GM21381 (cell line): ENCODE measurements at regions not wholly inside any gene's neighbourhood (a gene's known extent, or its start where the extent isn't known, plus 50 kb on each side); places are given as distances from the start of the nearest gene placed in this dataset.
"Not testable (repeated sequence)": the region's sequence is repeated elsewhere in the genome, so short reads cannot be mapped to it uniquely, and the experiment has no call there.

Experiments used
- ATAC-seq: cut with Tn5 transposase; IDR thresholded peaks from one replicate; pipeline ENCODE4 v1.9.1; 2021; ENCODE audit warnings: mild to moderate bottlenecking, moderate library complexity; ENCODE audit not compliant: unreplicated experiment

GRCh38 chr18:76721207-76721996 lies 101.0 kb upstream of the ZNF236 start:
- ATAC-seq: no peak

- ATAC-seq: no peak
Observed at GRCh38 chr18:76720683-76721082, 101.7 kb upstream of the ZNF236 start.

DNA sequence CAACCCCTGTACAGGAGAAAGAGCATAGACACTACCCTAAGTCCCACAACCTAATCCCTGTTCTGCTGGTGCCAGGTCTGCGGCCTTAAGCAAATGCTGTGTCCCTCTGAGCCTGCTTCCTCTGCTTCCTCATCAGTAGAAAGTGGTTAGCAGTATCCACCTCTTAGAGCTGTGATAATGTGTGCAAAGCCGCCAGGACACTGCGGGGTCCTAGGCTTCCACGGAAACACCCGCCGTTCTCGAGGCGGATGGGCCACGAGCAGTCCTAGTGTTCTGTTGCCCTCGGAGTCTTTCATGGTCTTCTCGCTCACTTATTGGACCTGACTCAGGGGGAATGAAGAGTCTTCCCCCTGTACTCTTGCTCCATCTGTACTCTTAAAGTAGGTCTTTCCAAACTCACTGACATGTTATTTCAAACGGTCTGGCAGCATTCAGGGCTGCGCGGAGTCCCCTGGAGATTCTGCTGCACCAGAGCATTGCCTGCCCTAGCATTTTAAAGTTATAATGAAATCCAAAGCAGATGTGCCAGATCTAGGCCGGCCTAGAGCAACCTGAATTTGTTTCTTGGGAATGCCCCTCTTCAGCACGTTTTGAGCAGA lies 107.2 kb upstream of the ZNF236 start:
- ATAC-seq: no peak

- ATAC-seq: no peak
Observed at GRCh38 chr18:76713432-76713831, 108.9 kb upstream of the ZNF236 start.

GRCh38 chr18:76712511-76713140 lies 109.7 kb upstream of the ZNF236 start:
- no peak for ATAC-seq

DNA sequence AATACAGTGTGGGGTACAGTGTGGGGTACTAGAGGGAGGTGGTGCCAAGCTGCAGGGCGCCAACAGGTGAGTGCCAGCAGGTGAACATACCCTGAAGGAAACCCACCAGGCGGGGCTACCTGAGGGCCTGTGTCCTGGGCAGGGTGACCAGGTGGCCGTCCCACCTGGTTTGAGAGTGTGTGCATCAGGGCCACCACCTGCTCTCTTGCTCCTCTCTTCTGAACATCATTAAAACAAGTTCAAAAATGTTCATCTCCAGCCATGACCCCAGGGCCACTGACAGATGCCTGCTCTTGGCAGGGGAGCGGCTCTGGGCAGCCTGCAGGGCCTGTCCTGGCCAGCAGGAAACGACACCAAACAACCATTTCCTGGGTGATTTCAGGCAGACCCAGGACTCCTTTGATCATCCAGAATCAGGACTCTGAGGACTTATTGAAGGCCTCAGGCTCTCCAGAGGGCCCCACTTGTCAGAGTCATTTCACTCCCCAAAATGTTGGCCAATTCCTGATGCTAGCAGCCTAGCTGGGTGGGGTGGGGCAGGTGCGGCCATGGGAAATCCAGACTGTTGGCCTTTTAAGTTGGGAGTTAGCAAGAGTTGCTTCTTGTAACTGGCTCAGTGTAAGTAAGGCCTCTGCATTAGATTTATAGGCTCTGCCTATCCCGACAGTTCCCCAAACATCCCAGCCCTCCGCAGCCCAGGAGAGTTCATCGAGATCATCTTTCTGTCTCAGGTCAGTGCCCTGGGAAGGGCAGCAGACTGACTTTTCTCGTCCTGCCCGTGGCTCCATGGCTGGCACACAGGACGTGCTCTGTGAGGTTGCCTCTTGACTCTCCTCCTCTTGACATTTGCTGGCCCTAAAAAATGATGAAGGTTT lies 111.5 kb upstream of the ZNF236 start:
- ATAC-seq: no peak

- peak; percentile 70 for ATAC-seq
Observed at GRCh38 chr18:76709659-76710645, 112.4 kb upstream of the ZNF236 start.

- ATAC-seq: no peak
Observed at GRCh38 chr18:76708722-76709353, 113.5 kb upstream of the ZNF236 start.

DNA sequence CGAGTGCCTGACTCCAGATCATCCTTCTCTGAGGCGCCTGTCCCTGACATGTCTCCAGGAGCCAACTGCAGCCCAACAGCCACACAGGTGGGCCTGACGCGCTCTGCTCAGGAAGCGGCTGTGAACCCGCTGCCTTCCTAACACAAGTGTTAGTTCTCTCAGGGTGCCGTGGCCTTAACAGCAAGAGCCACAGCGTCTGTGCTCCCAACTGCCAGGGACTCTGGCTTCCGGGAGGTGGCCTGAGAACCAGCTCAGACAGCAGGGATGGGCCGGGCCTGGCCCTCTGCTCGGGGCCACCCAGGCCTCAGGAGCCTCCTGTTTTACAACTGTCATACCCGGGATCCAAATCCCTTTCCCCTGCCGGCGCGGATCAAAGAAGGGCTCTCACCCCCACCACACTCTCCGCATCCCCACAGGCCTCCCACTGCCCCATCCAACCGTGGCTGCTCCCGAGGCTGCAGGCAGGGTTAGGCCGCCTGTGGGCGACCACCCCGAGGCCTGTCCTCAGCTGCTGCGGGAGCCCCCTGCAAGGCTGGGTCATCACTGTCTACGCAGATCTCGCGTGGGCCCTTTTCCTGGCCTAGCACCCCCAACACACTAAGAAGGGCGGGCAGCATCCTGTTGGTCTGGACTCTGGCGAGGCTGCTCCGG lies 114.2 kb upstream of the ZNF236 start:
- no peak for ATAC-seq

DNA sequence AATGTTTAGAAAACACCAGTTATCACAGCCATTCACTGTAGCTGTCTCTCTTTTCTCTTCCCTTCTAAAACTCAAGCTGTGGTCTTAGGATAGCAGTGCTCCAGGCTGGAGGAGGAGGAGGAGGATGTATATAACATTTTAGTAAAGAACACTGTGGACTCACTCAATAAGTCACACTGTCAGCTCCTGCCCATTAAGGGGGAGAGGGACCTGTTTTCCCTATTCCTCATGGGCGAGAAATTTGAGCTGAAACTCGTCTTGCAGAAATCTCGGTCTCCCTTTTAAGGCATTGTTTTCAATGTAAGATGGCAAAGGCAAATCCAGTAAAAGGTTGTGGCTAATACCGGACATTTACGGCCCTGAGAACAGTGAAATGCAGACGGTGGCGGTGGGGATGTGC lies 114.8 kb upstream of the ZNF236 start:
- no peak for ATAC-seq

GRCh38 chr18:76704589-76704988 lies 117.8 kb upstream of the ZNF236 start:
- ATAC-seq: not testable (repeated sequence)

DNA sequence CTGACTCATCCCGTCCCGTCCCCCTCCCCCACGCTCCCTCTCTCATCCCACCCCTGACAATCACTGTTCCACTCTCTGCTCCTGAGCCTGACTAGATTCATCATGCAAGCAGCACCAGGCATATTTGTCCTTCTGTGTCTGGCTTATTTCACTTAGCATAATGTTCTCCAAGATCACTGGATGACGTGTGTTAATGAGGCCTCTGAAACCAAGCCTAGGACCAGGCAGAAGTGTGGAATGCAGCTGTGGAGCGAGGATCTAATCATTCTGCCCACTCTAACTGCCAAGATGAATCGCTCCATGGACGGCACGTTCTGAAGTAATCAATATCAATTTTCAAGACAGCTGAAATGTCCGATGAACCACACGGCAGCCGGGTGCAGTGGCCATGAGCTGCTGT lies 122.4 kb upstream of the ZNF236 start:
- ATAC-seq: no peak

GRCh38 chr18:76697441-76697901 lies 124.9 kb upstream of the ZNF236 start:
- ATAC-seq: no peak

- ATAC-seq: no peak
Observed at GRCh38 chr18:76691800-76692199, 130.6 kb upstream of the ZNF236 start.

- ATAC-seq: no peak
Observed at GRCh38 chr18:76689646-76690264, 132.6 kb upstream of the ZNF236 start.

GRCh38 chr18:76688724-76689472 lies 133.5 kb upstream of the ZNF236 start:
- no peak for ATAC-seq

DNA sequence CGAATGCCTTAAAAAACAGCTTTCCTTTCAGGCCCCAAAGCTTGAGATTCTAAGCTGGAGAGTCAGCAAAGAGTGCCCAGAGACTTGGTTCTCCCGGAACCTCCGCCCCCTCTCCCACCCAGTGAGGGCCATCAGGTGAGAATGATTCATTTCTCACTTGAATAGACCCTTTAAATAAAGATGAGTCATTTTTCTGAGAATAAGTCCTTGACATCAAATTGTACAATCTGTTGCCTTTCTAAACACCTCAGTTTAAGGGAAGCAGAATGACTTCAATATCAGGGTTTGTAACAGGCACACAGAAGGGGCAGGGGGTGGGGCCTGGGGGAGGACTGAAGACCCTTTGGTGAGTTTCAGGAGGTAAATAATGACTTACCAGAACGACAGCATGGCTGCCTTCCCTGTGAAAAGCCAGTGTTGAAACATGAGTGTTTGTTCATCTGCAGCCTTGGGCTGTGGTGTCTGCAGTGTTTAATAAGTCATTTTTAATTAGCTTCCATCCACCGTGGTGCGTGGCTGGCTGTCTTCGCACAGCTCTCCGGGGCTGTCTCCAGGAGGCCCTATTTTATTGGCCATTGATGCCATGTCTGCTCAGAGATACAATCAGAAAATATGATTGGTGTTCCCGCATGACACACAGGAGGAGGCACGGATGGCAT lies 134.9 kb upstream of the ZNF236 start:
- ATAC-seq: peak; percentile 38
